GM18507 (cell line): ENCODE measurements at regions not wholly inside any gene's neighbourhood (a gene's known extent, or its start where the extent isn't known, plus 50 kb on each side); places are given as distances from the start of the nearest gene placed in this dataset.
"Not testable (repeated sequence)": the region's sequence is repeated elsewhere in the genome, so short reads cannot be mapped to it uniquely, and the experiment has no call there.

Experiments
- DNase-seq: peaks from one replicate; pipeline ENCODE4 v3.0.0; 2011; ENCODE audit warnings: low read depth; ENCODE audit not compliant: insufficient read length; ENCODE audit errors: extremely low spot score
- FAIRE-seq: peaks from 2 replicates; lab custom pipeline; 2011; peaks lifted over from hg19 to GRCh38; lab: Jason Lieb, UNC

- no peak for DNase-seq
- FAIRE-seq = no peak
These were observed 174.7 kb upstream of the TPM1 start for GRCh38 chr15:62867844-62868243.

- no peak for FAIRE-seq
- no peak for DNase-seq
These were observed 174.0 kb upstream of the TPM1 start for GRCh38 chr15:62868507-62868906.

- no peak for FAIRE-seq
- no peak for DNase-seq
These were observed 173.4 kb upstream of the TPM1 start for GRCh38 chr15:62869116-62869515.

GRCh38 chr15:62870216-62870615 lies 172.3 kb upstream of the TPM1 start:
- FAIRE-seq = no peak
- DNase-seq = no peak

- FAIRE-seq, DNase-seq: not testable (repeated sequence)
These were observed 171.8 kb upstream of the TPM1 start for GRCh38 chr15:62870701-62871100.

- FAIRE-seq = no peak
- no peak for DNase-seq
These were observed 169.3 kb upstream of the TPM1 start for GRCh38 chr15:62873203-62873602.

GRCh38 chr15:62874064-62874463 lies 168.5 kb upstream of the TPM1 start:
- FAIRE-seq (no peak), DNase-seq (no peak)

- FAIRE-seq = no peak
These were observed 167.5 kb upstream of the TPM1 start for GRCh38 chr15:62874959-62875625.

GRCh38 chr15:62875626-62876021 lies 166.9 kb upstream of the TPM1 start:
- no peak for FAIRE-seq
- DNase-seq = no peak

More at GRCh38 chr15:62874959-62875625, 167.5 kb upstream of the TPM1 start:
- DNase-seq = no peak

GRCh38 chr15:62877276-62877857 lies 165.2 kb upstream of the TPM1 start:
- FAIRE-seq (no peak), DNase-seq (no peak)

GRCh38 chr15:62878070-62878469 lies 164.5 kb upstream of the TPM1 start:
- no peak for DNase-seq
- no peak for FAIRE-seq

- DNase-seq (no peak), FAIRE-seq (no peak)
These were observed 162.8 kb upstream of the TPM1 start for GRCh38 chr15:62879770-62880169.

- no peak for DNase-seq
- no peak for FAIRE-seq
These were observed 162.3 kb upstream of the TPM1 start for GRCh38 chr15:62880278-62880677.

GRCh38 chr15:62881056-62881455 lies 161.5 kb upstream of the TPM1 start:
- DNase-seq (no peak), FAIRE-seq (no peak)

GRCh38 chr15:62883938-62884479 lies 158.5 kb upstream of the TPM1 start:
- FAIRE-seq = no peak
- no peak for DNase-seq

GRCh38 chr15:62886431-62887071 lies 156.0 kb upstream of the TPM1 start:
- FAIRE-seq = no peak
- no peak for DNase-seq

GRCh38 chr15:62887113-62887570 lies 155.4 kb upstream of the TPM1 start:
- no peak for DNase-seq
- no peak for FAIRE-seq

GRCh38 chr15:62888623-62889022 lies 153.9 kb upstream of the TPM1 start:
- FAIRE-seq (no peak), DNase-seq (no peak)

GRCh38 chr15:62889141-62889661 lies 153.3 kb upstream of the TPM1 start:
- DNase-seq = no peak
- FAIRE-seq = no peak

GRCh38 chr15:62889734-62890505 lies 152.6 kb upstream of the TPM1 start:
- FAIRE-seq = no peak
- no peak for DNase-seq
